ENCODE measurements at regions not wholly inside any gene's neighbourhood (a gene's known extent, or its start where the extent isn't known, plus 50 kb on each side); places are given as distances from the start of the nearest gene placed in this dataset.
A peak's percentile ranks its signal among the peaks of the same experiment; 100 is the strongest.

DNA sequence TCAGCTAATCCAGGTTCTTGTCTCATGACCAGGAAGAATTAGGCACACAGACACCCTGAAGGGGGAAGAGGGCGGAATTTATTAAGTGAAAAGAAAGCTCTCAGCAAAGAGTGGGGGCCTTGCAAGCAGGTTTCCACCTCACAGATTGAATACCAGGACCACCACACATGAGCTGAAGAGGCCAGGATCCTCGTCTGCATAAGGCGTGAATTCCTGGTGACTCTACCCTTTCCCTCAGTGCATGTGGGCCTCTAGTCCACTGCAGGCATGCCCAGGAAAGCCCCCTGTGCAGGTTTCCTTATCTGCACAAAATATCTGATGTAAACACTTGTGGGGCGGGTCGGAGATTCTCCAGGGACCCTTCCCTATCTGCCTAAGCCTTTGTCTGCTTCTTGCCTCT is 782.1 kb upstream of the LRRN3 start:
- Histone ChIP-seq H3K27me3 (ENCODE audit: control insufficient read depth, insufficient read depth, low read length) (no peaks in the 10 kb centered on the region), H3K36me3 (ENCODE audit: control insufficient read depth, insufficient read depth, low read length) (no peaks in the 10 kb centered on the region), H4K20me1 (ENCODE audit: control insufficient read depth, extremely low read depth, insufficient read depth, low read length) (no peaks in the 10 kb centered on the region), H3K79me2 (ENCODE audit: control insufficient read depth, insufficient read depth, low read length) (no peaks in the 10 kb centered on the region), H3K4me1 (ENCODE audit: control insufficient read depth, extremely low read depth, insufficient read depth, low read length) (no peaks in the 10 kb centered on the region), H3K27ac (ENCODE audit: insufficient read depth, low read length) (no peak overlapping the region), H3K4me3 (replicated peaks in 1 of 4; ENCODE audit: control extremely low read depth in 1 of 4, insufficient read depth in 1 of 4, low read depth in 3 of 4, low read length in 4 of 4) (no peak overlapping the region), H3K4me2 (ENCODE audit: extremely low read depth, insufficient read depth, low read length) (no peak overlapping the region), H2AFZ (ENCODE audit: low read length) (no peak overlapping the region), H3K9me3 (ENCODE audit: control insufficient read depth, insufficient read depth, low read depth, low read length) (no peaks in the 10 kb centered on the region), H3K9ac (ENCODE audit: insufficient read depth, low read length) (no peak overlapping the region)
- TF ChIP-seq, protein P1, sequence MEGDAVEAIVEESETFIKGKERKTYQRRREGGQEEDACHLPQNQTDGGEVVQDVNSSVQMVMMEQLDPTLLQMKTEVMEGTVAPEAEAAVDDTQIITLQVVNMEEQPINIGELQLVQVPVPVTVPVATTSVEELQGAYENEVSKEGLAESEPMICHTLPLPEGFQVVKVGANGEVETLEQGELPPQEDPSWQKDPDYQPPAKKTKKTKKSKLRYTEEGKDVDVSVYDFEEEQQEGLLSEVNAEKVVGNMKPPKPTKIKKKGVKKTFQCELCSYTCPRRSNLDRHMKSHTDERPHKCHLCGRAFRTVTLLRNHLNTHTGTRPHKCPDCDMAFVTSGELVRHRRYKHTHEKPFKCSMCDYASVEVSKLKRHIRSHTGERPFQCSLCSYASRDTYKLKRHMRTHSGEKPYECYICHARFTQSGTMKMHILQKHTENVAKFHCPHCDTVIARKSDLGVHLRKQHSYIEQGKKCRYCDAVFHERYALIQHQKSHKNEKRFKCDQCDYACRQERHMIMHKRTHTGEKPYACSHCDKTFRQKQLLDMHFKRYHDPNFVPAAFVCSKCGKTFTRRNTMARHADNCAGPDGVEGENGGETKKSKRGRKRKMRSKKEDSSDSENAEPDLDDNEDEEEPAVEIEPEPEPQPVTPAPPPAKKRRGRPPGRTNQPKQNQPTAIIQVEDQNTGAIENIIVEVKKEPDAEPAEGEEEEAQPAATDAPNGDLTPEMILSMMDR (conservative IDR thresholded peaks at IDR 0.05 in 1 of 2, IDR thresholded peaks at IDR 0.05 in 1 of 2; ENCODE audit: low read depth in 1 of 2, low read length in 2 of 2): no peak
- no peak for TF ChIP-seq EZH2 (IDR thresholded peaks at IDR 0.05; ENCODE audit: low read length, missing control alignments)
- no peak for DNase-seq (ENCODE audit: low read depth in 2 of 2)

DNA sequence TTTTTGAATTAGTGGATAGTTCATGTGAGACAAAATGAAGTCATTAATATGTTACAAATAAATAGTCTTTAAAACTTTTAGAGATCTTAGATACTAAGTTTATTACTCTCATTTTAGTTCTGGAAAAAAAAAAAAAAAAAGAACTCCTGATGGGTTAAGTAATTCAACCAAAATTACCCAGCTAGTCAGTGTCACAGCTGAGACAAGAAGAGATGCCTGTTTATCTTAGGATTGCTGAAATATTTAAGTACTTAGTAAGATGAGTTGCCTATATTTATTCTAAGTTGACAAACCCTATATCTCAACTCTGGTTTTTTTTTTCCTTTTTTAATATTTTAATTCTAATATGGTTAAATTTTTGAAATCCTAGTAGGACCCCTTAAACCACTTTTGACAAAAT is 781.0 kb upstream of the LRRN3 start:
- no peak overlapping the region for H3K4me3 ChIP-seq (replicated peaks in 1 of 4; ENCODE audit: control extremely low read depth in 1 of 4, insufficient read depth in 1 of 4, low read depth in 3 of 4, low read length in 4 of 4)
- H3K4me2 ChIP-seq (ENCODE audit: extremely low read depth, insufficient read depth, low read length): no peak overlapping the region
- H3K9me3 ChIP-seq (ENCODE audit: control insufficient read depth, insufficient read depth, low read depth, low read length): no peaks in the 10 kb centered on the region
- H3K27ac ChIP-seq (ENCODE audit: insufficient read depth, low read length): no peak overlapping the region
- DNase-seq (ENCODE audit: low read depth in 2 of 2): peak; percentile 18 to 34
- H3K79me2 ChIP-seq (ENCODE audit: control insufficient read depth, insufficient read depth, low read length): no peaks in the 10 kb centered on the region
- H4K20me1 ChIP-seq (ENCODE audit: control insufficient read depth, extremely low read depth, insufficient read depth, low read length): no peaks in the 10 kb centered on the region
- TF ChIP-seq, protein P1 (conservative IDR thresholded peaks at IDR 0.05 in 1 of 2, IDR thresholded peaks at IDR 0.05 in 1 of 2; ENCODE audit: low read depth in 1 of 2, low read length in 2 of 2): no peak
- no peak for TF ChIP-seq EZH2 (IDR thresholded peaks at IDR 0.05; ENCODE audit: low read length, missing control alignments)
- H3K36me3 ChIP-seq (ENCODE audit: control insufficient read depth, insufficient read depth, low read length): no peaks in the 10 kb centered on the region
- no peaks in the 10 kb centered on the region for H3K4me1 ChIP-seq (ENCODE audit: control insufficient read depth, extremely low read depth, insufficient read depth, low read length)
- no peak overlapping the region for H2AFZ ChIP-seq (ENCODE audit: low read length)
- H3K27me3 ChIP-seq (ENCODE audit: control insufficient read depth, insufficient read depth, low read length): no peaks in the 10 kb centered on the region
- H3K9ac ChIP-seq (ENCODE audit: insufficient read depth, low read length): no peak overlapping the region

DNA sequence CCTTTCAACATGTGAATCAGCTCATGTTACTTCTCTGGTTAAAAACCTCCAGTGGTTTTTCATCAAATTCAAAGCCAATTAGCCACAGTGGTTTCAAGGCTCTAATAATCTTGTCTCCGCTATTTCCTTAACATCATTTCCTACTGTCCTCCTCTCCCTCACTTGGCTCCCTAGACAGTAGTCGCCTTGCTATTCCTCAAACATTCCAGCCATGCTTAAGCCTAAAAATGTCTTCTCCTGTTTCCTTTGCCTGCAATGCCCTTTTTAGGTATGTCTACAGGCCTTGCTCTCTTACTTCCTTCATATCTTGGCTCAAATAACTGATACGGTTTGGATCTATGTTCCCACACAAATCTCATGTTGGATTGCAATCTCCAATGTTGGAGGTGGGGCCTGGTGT is 779.4 kb upstream of the LRRN3 start:
- Histone ChIP-seq H2AFZ (ENCODE audit: low read length) (no peak overlapping the region), H3K79me2 (ENCODE audit: control insufficient read depth, insufficient read depth, low read length) (no peaks in the 10 kb centered on the region), H4K20me1 (ENCODE audit: control insufficient read depth, extremely low read depth, insufficient read depth, low read length) (no peaks in the 10 kb centered on the region), H3K36me3 (ENCODE audit: control insufficient read depth, insufficient read depth, low read length) (no peaks in the 10 kb centered on the region), H3K4me3 (replicated peaks in 1 of 4; ENCODE audit: control extremely low read depth in 1 of 4, insufficient read depth in 1 of 4, low read depth in 3 of 4, low read length in 4 of 4) (no peak overlapping the region), H3K27ac (ENCODE audit: insufficient read depth, low read length) (no peak overlapping the region), H3K4me2 (ENCODE audit: extremely low read depth, insufficient read depth, low read length) (no peak overlapping the region), H3K9me3 (ENCODE audit: control insufficient read depth, insufficient read depth, low read depth, low read length) (no peaks in the 10 kb centered on the region), H3K4me1 (ENCODE audit: control insufficient read depth, extremely low read depth, insufficient read depth, low read length) (no peaks in the 10 kb centered on the region), H3K9ac (ENCODE audit: insufficient read depth, low read length) (no peak overlapping the region), H3K27me3 (ENCODE audit: control insufficient read depth, insufficient read depth, low read length) (no peaks in the 10 kb centered on the region)
- TF ChIP-seq EZH2 (IDR thresholded peaks at IDR 0.05; ENCODE audit: low read length, missing control alignments): no peak
- TF ChIP-seq, protein P1 (conservative IDR thresholded peaks at IDR 0.05 in 1 of 2, IDR thresholded peaks at IDR 0.05 in 1 of 2; ENCODE audit: low read depth in 1 of 2, low read length in 2 of 2): no peak
- no peak for DNase-seq (ENCODE audit: low read depth in 2 of 2)

All from fibroblast of lung (primary cell).